ENCODE measurements at regions not wholly inside any gene's neighbourhood (a gene's known extent, or its start where the extent isn't known, plus 50 kb on each side); places are given as distances from the start of the nearest gene placed in this dataset.

GRCh38 chr3:117306299-117306698 is 596.7 kb downstream of the TUSC7 start:
- Mint-ChIP-seq H3K4me3 (no peak overlapping the region), H3K36me3 (ENCODE audit: low read depth) (no peaks in the 10 kb centered on the region), H3K4me1 (no peaks in the 10 kb centered on the region), H3K27me3 (ENCODE audit: insufficient read depth, low read depth, poor library complexity) (no peaks in the 10 kb centered on the region), H3K9me3 (no peaks in the 10 kb centered on the region), H3K27ac (no peak overlapping the region)
- no peaks in the 10 kb centered on the region for H3F3A ChIP-seq (replicated peaks; ENCODE audit: low read depth)
- ATAC-seq: no peak
- H4K20me1 ChIP-seq (replicated peaks; ENCODE audit: insufficient read depth): no peaks in the 10 kb centered on the region
- H2AFZ ChIP-seq: no peak overlapping the region
- no peak overlapping the region for H3K4me2 ChIP-seq
- DNase-seq (ENCODE audit: low spot score): no peak
- no peaks in the 10 kb centered on the region for H3K79me2 ChIP-seq (replicated peaks; ENCODE audit: insufficient read depth)
- no peaks in the 10 kb centered on the region for H3K4me1 ChIP-seq (ENCODE audit: insufficient read depth)
- H3K36me3 ChIP-seq (ENCODE audit: insufficient read depth): no peaks in the 10 kb centered on the region
- H3K27me3 ChIP-seq (ENCODE audit: insufficient read depth): no peaks in the 10 kb centered on the region
- H3K27ac ChIP-seq (ENCODE audit: low read depth): no peak overlapping the region
- no peak overlapping the region for H3K4me3 ChIP-seq
- TF ChIP-seq REST (IDR thresholded peaks at IDR 0.05; ENCODE audit: unreplicated experiment) (no peak), CREB1 (CRISPR knock-in tag; IDR thresholded peaks at IDR 0.05; ENCODE audit: low read depth) (no peak), ZNF462 (CRISPR knock-in tag; IDR thresholded peaks at IDR 0.05) (no peak), JUNB (IDR thresholded peaks at IDR 0.05; ENCODE audit: unreplicated experiment) (no peak), ZNF114 (CRISPR knock-in tag; IDR thresholded peaks at IDR 0.05) (no peak), NANOG (IDR thresholded peaks at IDR 0.05; ENCODE audit: borderline replicate concordance) (no peak), POLR2AphosphoS5 (IDR thresholded peaks at IDR 0.05; ENCODE audit: low read depth) (no peak), ZNF331 (CRISPR knock-in tag; IDR thresholded peaks at IDR 0.05; ENCODE audit: low read depth) (no peak), EZH2 (IDR thresholded peaks at IDR 0.05; ENCODE audit: low read depth, unreplicated experiment) (no peak), STAT1 (IDR thresholded peaks at IDR 0.05; ENCODE audit: unreplicated experiment) (no peak), EZH2phosphoT487 (IDR thresholded peaks at IDR 0.05; ENCODE audit: unreplicated experiment) (no peak)
- TF ChIP-seq, protein P1, sequence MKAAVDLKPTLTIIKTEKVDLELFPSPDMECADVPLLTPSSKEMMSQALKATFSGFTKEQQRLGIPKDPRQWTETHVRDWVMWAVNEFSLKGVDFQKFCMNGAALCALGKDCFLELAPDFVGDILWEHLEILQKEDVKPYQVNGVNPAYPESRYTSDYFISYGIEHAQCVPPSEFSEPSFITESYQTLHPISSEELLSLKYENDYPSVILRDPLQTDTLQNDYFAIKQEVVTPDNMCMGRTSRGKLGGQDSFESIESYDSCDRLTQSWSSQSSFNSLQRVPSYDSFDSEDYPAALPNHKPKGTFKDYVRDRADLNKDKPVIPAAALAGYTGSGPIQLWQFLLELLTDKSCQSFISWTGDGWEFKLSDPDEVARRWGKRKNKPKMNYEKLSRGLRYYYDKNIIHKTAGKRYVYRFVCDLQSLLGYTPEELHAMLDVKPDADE (IDR thresholded peaks at IDR 0.05): no peak
- TF ChIP-seq, protein P2, sequence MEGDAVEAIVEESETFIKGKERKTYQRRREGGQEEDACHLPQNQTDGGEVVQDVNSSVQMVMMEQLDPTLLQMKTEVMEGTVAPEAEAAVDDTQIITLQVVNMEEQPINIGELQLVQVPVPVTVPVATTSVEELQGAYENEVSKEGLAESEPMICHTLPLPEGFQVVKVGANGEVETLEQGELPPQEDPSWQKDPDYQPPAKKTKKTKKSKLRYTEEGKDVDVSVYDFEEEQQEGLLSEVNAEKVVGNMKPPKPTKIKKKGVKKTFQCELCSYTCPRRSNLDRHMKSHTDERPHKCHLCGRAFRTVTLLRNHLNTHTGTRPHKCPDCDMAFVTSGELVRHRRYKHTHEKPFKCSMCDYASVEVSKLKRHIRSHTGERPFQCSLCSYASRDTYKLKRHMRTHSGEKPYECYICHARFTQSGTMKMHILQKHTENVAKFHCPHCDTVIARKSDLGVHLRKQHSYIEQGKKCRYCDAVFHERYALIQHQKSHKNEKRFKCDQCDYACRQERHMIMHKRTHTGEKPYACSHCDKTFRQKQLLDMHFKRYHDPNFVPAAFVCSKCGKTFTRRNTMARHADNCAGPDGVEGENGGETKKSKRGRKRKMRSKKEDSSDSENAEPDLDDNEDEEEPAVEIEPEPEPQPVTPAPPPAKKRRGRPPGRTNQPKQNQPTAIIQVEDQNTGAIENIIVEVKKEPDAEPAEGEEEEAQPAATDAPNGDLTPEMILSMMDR (conservative IDR thresholded peaks at IDR 0.05; ENCODE audit: low read depth in 2 of 2): no peak
- no peaks in the 10 kb centered on the region for H3K9me2 ChIP-seq (ENCODE audit: insufficient read depth)

All from GM23338 (cell line).